GM18507 (cell line): ENCODE measurements at regions not wholly inside any gene's neighbourhood (a gene's known extent, or its start where the extent isn't known, plus 50 kb on each side); places are given as distances from the start of the nearest gene placed in this dataset.

ENCODE experiments used
- DNase-seq: peaks from one replicate; pipeline ENCODE4 v3.0.0; 2011; ENCODE audit warnings: low read depth; ENCODE audit not compliant: insufficient read length; ENCODE audit errors: extremely low spot score
- FAIRE-seq: peaks from 2 replicates; lab custom pipeline; 2011; peaks lifted over from hg19 to GRCh38; lab: Jason Lieb, UNC

DNA sequence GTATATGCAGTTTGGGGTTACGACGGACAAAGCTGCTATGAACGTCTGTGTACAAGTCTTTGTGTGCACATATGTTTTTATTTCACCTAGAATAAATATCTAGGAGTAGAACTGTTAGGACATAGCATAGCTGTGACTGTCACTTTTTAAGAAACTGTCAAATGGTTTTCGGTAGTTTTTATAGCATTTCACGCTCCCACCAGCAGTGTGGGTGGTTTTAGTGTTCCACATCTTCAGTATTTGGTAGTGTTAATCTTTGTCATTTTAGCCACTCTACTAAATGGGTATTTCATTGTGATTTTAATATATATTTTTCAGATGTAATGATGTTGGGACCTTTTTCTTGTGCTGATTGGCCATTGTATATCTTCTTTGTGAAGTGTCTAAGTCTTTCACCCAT is 109.1 kb upstream of the BCAT1 start:
- peak; percentile 75 for FAIRE-seq

GRCh38 chr12:25056486-25057130 is 107.7 kb upstream of the BCAT1 start:
- FAIRE-seq (peak; percentile 81), DNase-seq (no peak)

More for the DNA sequence above, 109.1 kb upstream of the BCAT1 start:
- DNase-seq: no peak

- DNase-seq (no peak), FAIRE-seq (peak; percentile 76)
Measured at GRCh38 chr12:25056011-25056410, 107.1 kb upstream of the BCAT1 start.

GRCh38 chr12:25054783-25055144 is 105.9 kb upstream of the BCAT1 start:
- DNase-seq (no peak), FAIRE-seq (peak; percentile 81)

DNA sequence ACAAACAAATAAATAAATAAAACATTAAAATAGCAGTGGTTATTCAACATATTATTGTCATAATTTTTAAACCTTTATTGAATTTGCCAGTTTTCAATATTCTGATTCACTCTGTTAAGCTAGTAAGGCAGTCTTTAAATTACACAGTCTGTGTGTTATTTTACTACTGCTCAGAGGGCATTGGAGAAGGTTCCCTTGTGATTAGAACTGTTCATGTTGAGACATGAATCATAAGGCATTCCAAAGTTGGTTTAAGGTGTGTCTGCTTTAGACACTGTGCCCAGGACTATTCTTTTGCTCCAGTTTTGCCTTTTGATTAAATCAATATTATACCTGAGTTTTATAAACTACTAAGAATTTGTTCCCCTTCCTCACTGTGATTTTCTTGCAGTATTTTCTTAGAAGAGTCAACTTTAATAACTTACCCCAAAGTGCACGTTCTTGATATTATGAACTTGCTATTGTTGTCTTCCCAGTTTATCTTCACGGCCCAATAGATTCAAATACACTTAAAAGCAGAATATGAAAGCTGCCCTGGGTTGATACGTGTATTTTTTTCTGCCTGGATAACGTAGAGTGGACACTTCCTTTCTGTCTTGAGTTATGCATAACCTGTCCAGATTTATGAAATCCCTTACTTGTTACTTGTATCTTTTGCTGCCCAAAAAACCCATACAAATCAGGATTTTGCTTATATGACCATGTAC is 105.3 kb upstream of the BCAT1 start:
- FAIRE-seq (no peak), DNase-seq (no peak)

GRCh38 chr12:25052914-25053211 is 104.0 kb upstream of the BCAT1 start:
- FAIRE-seq (no peak), DNase-seq (no peak)

GRCh38 chr12:25052196-25052913 is 103.5 kb upstream of the BCAT1 start:
- DNase-seq: no peak
- FAIRE-seq: peak; percentile 100

DNA sequence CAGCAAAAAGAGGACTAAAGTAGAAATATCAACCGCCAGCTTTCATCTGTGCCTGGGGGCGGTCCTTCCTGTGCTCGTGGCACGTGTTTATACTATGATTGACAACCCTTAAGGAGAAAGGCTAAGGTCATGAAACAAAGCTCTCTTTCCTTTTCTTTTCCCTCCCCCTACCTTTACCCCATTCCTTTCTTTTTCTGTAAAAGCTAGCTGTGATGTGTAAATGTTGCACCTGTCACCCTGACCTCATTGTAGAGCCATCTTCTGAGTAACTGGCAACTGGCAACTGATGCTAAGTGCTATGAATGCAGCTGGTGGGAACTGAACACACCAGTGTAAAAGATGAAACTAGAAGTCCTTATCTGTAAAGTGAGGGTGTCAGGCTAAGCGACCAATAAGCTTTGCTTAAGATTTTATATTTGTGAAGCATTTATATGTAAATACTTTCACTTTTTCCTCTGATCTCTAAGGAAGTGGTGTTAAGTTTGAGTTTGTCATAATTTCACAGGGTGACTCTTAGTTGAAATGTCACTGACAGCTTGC is 102.8 kb upstream of the BCAT1 start:
- DNase-seq (no peak), FAIRE-seq (no peak)

DNA sequence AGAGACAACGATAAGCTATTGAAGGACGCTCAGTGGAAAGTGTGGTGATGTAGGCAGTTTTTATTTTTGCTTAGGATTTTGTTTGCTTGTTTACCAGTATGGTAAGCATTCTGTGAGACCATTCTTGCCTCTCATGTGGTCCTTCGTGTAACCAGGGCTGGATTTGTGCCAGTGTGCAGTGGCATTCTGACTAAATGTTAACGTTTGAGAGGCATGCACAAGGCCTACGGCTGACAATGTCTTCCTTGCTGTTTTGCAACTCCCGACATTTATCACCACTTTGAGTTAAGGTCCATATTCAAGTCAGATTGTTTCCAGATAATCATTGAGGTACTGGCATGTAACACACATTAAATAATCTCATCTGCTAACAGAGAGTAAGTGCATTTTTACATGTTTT is 102.3 kb upstream of the BCAT1 start:
- no peak for DNase-seq
- no peak for FAIRE-seq

- no peak for FAIRE-seq
- DNase-seq: no peak
Measured at GRCh38 chr12:25045869-25046268, 97.0 kb upstream of the BCAT1 start.

DNA sequence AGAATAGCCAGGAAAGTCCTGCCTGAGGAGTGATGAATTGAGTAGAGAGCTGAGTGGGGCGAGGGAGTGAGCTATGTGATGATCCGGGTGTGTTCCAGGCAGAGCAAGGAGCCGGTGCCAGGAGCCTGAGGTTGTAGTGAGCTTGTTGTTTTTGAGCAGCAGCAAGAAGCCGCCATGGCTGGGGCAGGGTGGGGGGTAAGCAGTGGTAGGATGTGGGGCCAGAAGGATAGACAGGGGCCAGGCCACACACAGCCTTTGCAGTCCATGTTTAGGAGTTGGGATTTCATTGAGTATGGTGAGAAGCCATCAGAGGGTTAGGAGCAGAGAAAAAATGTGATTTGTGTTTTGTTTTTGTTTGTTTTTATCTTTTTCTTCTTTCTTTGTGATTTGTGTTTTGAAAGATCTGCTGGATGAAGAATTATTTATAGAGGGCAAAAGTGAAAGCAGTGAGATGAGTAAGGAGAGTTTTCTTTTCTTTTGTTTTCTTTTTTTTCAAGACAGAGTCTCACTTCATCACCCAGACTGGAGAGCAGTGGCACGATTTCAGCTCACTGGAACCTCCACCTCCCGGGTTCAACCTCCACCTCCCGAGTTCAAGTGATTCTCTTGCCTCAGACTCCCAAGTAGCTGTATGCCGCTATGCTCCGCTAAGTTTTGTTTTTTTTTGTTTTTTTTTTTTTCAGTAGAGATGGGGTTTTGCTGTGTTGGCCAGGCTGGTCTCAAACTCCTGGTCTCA is 92.3 kb upstream of the BCAT1 start:
- no peak for DNase-seq
- FAIRE-seq: peak; percentile 84

DNA sequence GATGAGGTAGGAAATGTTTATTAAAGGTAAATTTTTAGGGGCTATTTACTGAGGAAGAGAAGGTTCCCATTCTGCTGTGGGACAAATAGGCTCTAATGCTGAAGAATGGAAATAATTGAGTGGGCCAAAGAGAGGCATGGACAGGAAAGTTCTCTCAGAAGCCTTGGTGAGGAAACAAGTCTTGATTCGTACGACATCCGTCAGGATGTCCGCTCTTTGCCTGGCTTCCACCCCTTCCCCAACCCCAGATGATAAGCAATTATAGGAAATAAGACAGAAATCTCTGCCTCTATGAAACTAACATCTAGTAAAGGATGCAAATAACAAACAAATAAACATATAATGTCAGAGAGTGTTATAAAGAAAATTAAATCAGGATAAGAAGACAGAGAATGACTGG is 91.7 kb upstream of the BCAT1 start:
- peak; percentile 50 for FAIRE-seq
- no peak for DNase-seq

- FAIRE-seq: no peak
- no peak for DNase-seq
Measured at GRCh38 chr12:25034676-25035075, 85.8 kb upstream of the BCAT1 start.

DNA sequence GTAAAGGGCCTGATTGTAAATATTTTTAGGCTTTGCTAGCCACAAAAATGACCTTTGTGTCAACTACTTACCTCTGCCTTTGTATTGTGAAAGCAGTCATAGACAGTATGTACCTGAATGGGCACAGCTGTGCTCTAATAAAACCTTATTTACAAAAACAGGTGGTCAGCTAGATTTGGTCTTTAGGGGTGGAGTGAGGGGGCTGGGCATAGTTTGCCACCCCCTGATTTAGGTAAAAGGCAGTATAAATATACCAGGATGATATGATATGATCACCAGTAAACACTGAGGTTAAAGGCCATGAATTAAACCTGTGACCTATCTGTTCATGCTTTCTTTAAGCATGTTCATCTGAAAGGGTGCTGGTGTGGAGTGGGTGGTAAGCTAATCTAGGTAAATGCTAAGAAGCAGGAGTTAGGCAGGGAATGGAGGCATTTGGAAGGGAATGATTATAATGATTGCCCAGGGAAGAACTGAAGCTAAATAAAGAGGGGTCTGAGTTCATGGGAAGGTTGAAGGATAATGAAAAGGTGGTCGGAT is 77.1 kb upstream of the BCAT1 start:
- DNase-seq (no peak), FAIRE-seq (peak; percentile 68)

- DNase-seq: no peak
- FAIRE-seq: no peak
Measured at GRCh38 chr12:25025260-25025659, 76.4 kb upstream of the BCAT1 start.

- DNase-seq (no peak), FAIRE-seq (peak; percentile 85)
Measured at GRCh38 chr12:25023808-25024207, 74.9 kb upstream of the BCAT1 start.

DNA sequence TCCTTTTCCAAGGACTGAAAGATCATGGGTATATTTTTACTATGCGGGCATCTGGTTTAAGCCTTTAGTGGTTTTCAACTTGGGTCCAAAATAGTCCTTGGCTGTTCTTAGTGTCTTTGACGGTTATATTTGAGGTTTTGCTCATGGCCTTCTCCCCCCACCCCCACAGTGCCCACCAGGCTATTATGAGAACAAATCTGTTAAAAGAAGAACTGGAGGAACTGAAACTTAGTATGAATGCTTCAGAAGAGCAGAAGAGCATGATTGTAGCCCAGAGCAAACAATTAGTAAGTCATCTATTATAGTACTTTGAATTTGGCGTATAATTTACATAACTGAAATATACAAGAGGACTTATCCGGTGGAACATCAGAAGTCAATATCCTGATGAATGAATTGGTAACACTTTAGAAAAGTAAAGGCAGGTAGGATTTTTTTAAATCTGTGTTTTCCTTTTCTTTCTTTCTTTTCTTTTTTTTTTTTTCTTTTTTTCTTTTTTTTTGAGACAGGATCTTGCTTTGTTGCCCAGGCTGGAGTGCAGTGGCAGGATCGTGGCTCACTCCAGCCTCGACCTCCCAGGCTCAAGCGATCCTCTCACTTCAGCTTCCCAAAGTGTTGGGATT is 71.8 kb upstream of the BCAT1 start:
- peak; percentile 97 for FAIRE-seq
- peak; percentile 22 for DNase-seq

- FAIRE-seq (peak; percentile 67), DNase-seq (no peak)
Measured at GRCh38 chr12:25018146-25018545, 69.2 kb upstream of the BCAT1 start.

DNA sequence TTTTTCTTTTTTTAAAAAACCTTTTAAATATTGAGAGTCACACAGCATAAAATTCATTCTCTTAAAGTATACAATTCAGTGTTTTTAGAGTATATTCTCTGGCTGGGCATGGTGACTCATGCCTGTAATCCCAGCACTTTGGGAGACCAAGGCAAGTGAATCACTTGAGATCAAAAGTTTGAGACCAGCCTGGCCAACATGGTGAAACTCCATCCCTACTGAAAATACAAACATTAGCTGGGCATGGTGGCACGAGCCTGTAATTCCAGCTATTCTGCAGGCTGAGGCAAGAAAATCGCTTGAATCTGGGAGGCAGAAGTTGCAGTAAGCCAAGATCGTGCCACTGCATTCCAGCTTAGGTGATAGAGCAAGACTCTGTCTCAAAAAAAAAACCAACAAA is 68.4 kb upstream of the BCAT1 start:
- no peak for FAIRE-seq
- DNase-seq: no peak
